DLD1 (cell line): ENCODE measurements at regions not wholly inside any gene's neighbourhood (a gene's known extent, or its start where the extent isn't known, plus 50 kb on each side); places are given as distances from the start of the nearest gene placed in this dataset.

Experiments
- in situ Hi-C: cut with HindIII; loops from 2 replicates; pipeline ENCODE4 v1.10.0; 2017; ENCODE audit warnings: low sequenced_read_pairs

- in situ Hi-C loops, result no loop called here
Observed at GRCh38 chr2:3005859-3006501, 371.6 kb downstream of the EIPR1 start.

DNA sequence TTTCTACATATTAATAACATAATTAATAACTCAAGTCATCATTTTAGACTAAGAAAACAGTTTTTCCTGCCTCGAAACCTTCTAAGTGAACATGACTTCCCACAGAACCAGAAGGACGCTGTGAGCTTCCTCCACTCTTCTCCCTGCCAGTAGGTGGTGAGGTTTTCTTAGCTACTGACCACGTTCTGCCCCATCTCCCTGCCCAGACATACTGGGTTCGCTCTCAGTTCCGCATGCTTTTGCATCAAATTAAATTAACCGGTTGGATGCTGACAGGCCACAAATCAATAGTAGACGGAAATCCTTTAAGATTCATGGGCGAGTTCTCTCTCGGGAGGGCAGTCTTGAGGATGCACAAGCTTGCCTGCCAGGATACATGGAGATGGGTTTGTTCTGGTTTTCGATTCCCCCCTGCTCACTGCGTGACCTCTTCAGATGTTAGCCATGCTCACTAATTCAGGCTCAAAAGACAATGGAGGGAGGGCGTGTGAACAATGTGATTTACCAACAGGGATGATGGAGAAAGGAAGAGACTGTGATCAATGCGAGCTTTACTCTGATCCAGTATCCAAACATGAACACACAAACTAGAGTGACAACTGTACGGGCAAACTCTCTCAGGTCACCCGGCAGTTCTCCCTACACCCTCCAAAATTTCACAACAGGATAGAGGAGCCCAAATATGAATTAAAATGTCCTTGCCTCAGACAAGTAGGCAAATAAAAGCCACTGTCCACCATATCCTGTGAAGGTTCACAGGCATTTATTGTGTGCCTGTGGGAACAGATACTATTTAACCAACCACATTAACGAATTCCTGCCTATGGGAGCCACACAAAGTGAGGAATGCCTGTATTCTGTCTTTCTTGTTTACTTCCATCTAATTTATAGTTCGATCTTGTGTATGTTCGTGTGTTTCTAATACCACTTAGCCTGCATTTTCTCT lies 375.7 kb downstream of the EIPR1 start:
- in situ Hi-C loops, result no loop called here

- in situ Hi-C loops, result no loop called here
Observed at GRCh38 chr2:3000968-3001367, 376.6 kb downstream of the EIPR1 start.

GRCh38 chr2:3000125-3000524 lies 377.5 kb downstream of the EIPR1 start:
- in situ Hi-C loops, result no loop called here

DNA sequence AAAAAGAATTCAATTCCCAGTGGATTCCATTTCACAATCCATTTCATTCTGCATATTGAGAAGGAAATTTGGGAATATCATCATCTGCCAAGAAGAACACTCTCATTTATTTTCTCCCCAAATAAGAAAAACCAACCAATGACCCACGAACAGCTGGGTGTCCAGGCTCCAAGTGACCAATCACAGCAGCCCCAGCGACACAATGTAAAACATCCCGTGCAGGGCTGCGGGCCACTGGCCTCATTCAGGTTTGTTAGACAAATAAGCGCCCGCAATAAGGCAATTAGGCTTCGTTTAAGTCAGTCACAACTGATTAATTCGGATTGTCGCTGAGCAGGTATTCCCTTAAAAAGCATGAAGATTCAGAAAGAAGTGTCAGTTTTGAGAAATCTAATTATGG lies 378.6 kb downstream of the EIPR1 start:
- in situ Hi-C loops, result no loop called here

DNA sequence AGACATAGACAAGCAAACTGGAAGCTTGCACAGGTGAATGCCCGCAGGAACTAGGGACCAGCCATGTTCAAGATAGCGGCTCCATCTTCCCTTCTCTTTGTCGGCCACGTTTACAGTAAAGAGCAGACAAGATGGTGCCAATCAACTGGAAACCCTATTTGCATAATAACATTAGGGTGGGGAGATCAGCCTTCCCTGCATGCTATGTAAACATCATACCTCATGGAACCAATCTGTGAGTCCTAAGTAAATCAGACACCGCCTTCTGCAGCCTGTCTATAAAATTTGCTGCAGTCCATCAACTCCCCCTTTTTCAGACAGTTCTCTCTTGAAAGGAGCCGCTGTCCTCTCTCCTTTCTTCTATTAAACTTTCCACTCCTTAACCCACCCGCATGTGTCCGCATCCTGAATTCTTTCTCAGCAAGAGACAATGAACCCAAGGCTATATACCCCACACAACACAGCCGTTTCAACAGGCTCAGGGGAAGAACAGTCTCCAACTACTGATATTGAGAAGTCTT lies 384.4 kb downstream of the EIPR1 start:
- in situ Hi-C loops, result no loop called here

DNA sequence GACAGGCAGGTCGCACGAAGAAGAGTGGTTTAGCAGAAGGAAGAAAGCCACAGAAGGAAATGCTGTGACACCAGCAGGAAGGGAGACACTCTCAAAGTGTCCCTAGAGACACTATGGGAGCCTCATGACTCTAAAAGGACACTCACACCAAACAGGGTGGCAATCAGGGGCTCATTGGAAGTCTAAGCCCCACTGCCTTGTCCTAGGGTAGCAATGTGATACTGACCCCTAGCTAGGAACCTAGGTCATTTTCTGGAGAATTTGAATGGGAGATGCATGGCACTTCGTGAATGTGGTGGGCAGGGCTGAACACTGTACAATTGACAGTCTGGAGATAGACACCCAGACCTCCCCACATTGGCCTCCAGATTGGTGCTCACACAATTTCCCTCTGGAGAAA lies 385.0 kb downstream of the EIPR1 start:
- in situ Hi-C loops, result no loop called here

- in situ Hi-C loops, result no loop called here
Observed at GRCh38 chr2:2985020-2985419, 392.6 kb downstream of the EIPR1 start.

GRCh38 chr2:2981000-2981399 lies 396.6 kb downstream of the EIPR1 start:
- in situ Hi-C loops, result no loop called here

- in situ Hi-C loops, result no loop called here
Observed at GRCh38 chr2:2974982-2975381, 402.6 kb downstream of the EIPR1 start.

- in situ Hi-C loops, result no loop called here
Observed at GRCh38 chr2:2960441-2961133, 417.0 kb downstream of the EIPR1 start.

DNA sequence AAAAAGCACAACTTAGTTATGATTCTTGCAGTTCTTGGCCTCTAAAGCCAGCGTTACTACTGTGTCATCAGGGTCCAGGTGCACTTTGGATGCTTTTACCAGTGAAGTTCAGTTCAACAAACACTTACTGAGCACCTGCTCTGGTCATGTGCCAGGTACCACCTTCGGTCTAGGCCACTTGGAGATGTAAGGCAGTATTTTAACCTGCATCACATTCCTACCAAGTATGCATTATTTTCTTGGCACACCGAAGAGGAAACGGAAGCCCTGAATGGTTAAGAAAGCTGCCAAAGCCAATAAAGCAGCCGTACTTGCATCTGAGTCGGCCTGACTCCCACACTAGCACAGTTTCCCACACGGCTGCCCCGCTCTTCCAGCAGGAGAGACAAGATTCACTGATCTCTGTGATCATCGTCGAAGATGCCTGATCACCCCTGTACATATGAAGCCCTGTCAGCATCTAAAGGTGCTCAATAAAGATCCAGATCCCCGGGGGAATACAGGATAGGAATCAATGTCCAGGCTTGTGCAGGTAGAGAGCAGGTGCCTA lies 427.1 kb downstream of the EIPR1 start:
- in situ Hi-C loops, result no loop called here

GRCh38 chr2:2947406-2947805 lies 430.2 kb downstream of the EIPR1 start:
- in situ Hi-C loops, result no loop called here

- in situ Hi-C loops, result no loop called here
Observed at GRCh38 chr2:2942906-2943305, 434.7 kb downstream of the EIPR1 start.

GRCh38 chr2:2942225-2942624 lies 435.4 kb downstream of the EIPR1 start:
- in situ Hi-C loops, result no loop called here

- in situ Hi-C loops, result no loop called here
Observed at GRCh38 chr2:2941205-2941604, 436.4 kb downstream of the EIPR1 start.

- in situ Hi-C loops, result no loop called here
Observed at GRCh38 chr2:2940702-2941101, 436.9 kb downstream of the EIPR1 start.

DNA sequence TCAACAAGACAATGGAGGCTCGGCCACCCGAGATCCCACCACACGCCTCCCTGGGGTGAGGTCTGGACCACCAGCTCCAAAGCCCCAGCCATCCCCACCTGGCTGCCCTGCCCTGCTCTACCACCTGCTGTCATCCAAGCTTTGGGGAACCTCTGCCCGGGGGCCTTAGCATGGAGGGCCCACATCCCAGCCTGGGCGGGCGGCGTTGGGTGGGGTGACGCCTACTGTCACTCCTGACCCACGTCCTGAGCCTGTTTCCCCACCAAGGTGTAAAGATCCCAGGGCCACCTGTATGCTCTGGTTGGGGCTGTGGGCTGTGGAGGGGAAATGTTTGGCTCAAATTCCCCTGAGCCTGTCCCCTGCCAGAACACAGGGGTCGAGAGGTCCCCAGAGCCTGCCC lies 437.6 kb downstream of the EIPR1 start:
- in situ Hi-C loops, result no loop called here

DNA sequence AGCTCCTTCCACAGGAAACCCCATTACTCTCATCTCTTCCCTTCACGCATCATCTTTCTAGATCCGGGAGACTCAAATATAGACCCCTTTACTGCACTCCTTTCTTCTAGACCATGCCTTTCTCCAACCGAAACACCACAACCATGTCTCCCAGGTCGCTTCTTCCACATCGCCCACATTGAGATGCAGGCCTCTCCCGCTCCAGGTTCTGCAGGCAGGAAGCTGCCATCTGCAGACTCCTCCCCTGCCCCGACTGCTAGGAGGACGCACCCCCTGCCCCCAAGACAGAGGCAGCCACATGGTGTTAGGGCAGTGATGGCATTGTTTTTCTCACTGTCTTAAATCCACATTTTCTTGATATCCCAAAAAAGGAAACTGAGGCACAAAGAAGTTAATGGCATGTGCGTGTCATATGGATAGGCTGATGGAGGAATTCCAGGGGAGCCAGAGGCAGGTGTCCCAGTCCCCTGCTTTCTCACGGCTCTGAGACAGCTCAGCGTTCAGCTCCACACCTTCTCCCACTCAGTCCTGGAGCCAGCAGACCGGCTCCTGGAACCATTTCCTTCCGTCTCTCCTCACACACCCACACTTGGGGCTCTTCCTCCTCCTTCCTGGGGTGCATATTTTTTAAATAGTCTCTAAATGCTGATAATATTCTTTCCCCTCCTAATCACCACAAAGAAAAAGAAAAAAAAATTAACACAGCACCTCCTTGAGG lies 438.4 kb downstream of the EIPR1 start:
- in situ Hi-C loops, result no loop called here

DNA sequence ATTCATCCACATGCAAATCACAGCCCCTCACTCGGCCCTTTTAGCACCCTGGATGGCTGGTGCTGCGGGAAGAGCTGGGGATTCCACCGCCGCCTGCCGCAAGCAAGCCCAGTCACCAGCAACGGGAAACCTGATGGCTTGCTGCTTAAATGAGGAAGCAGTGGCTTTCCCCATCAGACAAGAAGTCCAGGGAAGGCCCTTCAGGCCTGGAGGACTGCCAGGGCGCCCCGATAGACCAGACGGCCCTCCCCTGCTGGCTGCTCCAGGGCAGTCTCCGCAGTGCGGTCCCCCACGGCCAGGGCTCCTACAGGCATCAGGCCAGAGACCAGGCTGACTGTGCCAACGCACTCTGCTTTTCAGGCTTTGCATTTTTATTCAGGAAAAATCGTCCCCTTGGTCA lies 439.1 kb downstream of the EIPR1 start:
- in situ Hi-C loops, result no loop called here
